IMR-90 (cell line): ENCODE measurements at regions not wholly inside any gene's neighbourhood (a gene's known extent, or its start where the extent isn't known, plus 50 kb on each side); places are given as distances from the start of the nearest gene placed in this dataset.

ENCODE experiments used
- ATAC-seq: fragments of 200-7000 bp; cut with Tn5 transposase; 2 replicates; pipeline ENCODE4 v1.9.1; 2020; ENCODE audit warnings: low read depth, mild to moderate bottlenecking, moderate library complexity
- BruUV-seq: library from RNA; stranded (reverse); fragments of 400-500 nt; replicated peaks from 2 replicates; lab custom pipeline; 2021; lab: Mats Ljungman, UMichigan
- CTCF ChIA-PET: fragments of 300-600 bp; formaldehyde crosslinking; extraction: SDS; loops from one replicate; lab custom pipeline; 2021; ENCODE audit warnings: antibody characterized with exemption; lab: Yijun Ruan, JAX
- POLR2A ChIA-PET: fragments of 300-600 bp; sonication (Branson Sonifier 250); formaldehyde crosslinking; loops from one replicate; lab custom pipeline; 2022; ENCODE audit warnings: antibody characterized with exemption; ENCODE audit not compliant: unreplicated experiment; lab: Charles Lee
- DNase-seq: peaks from one replicate; pipeline ENCODE4 v3.0.0; 2013
- H2AFZ ChIP-seq: replicated peaks from 2 replicates; pipeline ENCODE3; 2013; ENCODE audit warnings: low read length, mild to moderate bottlenecking; ENCODE audit not compliant: poor library complexity
- H2AK5ac ChIP-seq: 2 replicates; pipeline ENCODE4 v1.6.1; 2013; ENCODE audit warnings: low read depth, low read length, inconsistent platforms
- H2AK9ac ChIP-seq: replicated peaks from 2 replicates; pipeline ENCODE3; 2013; ENCODE audit warnings: mild to moderate bottlenecking, low read depth, low read length, moderate library complexity; ENCODE audit not compliant: poor library complexity
- H2BK120ac ChIP-seq: 2 replicates; pipeline ENCODE4 v1.6.1; 2013; ENCODE audit warnings: low read depth, low read length, inconsistent platforms
- H2BK15ac ChIP-seq: 3 replicates; pipeline ENCODE4 v1.6.1; 2013; ENCODE audit warnings: low read depth, low read length, inconsistent platforms
- H2BK20ac ChIP-seq: 2 replicates; pipeline ENCODE4 v1.6.1; 2013; ENCODE audit warnings: low read depth, mild to moderate bottlenecking, inconsistent platforms, low read length, moderate library complexity
- H2BK5ac ChIP-seq: 2 replicates; pipeline ENCODE4 v1.6.1; 2013; ENCODE audit warnings: mild to moderate bottlenecking, low read depth, low read length, inconsistent platforms; ENCODE audit not compliant: poor library complexity, severe bottlenecking
- H3K14ac ChIP-seq: replicated peaks from 2 replicates; pipeline ENCODE4 v1.6.1; 2013; ENCODE audit warnings: low read depth, low read length, inconsistent platforms
- H3K18ac ChIP-seq: 2 replicates; pipeline ENCODE4 v1.6.1; 2013; ENCODE audit warnings: low read depth, low read length, control low read depth
- H3K23ac ChIP-seq: 2 replicates; pipeline ENCODE4 v1.6.1; 2013; ENCODE audit warnings: low read depth, low read length, inconsistent platforms
- H3K27ac ChIP-seq: 2 replicates; pipeline ENCODE4 v1.5.1; 2013; ENCODE audit warnings: mild to moderate bottlenecking, control low read depth, low read length; ENCODE audit not compliant: insufficient read depth
- H3K27me3 ChIP-seq: 2 replicates; pipeline ENCODE4 v1.6.1; 2013; ENCODE audit warnings: low read length; ENCODE audit not compliant: control insufficient read depth, insufficient read depth
- H3K36me3 ChIP-seq: 2 replicates; pipeline ENCODE4 v1.6.1; 2013; ENCODE audit warnings: low read length, mixed read lengths; ENCODE audit not compliant: control insufficient read depth, insufficient read depth
- H3K4ac ChIP-seq: 2 replicates; pipeline ENCODE4 v1.6.1; 2013; ENCODE audit warnings: low read depth, low read length, inconsistent platforms
- H3K4me1 ChIP-seq: 2 replicates; pipeline ENCODE4 v1.6.1; 2013; ENCODE audit warnings: low read length, mixed read lengths; ENCODE audit not compliant: control insufficient read depth, insufficient read depth
- H3K4me2 ChIP-seq: 2 replicates; pipeline ENCODE4 v1.6.1; 2013; ENCODE audit warnings: low read depth, mild to moderate bottlenecking, control low read depth, low read length, moderate library complexity
- H3K4me3 ChIP-seq: 2 replicates; pipeline ENCODE4 v1.5.1; 2013; ENCODE audit warnings: low read depth, mild to moderate bottlenecking, control low read depth, low read length, moderate library complexity; ENCODE audit not compliant: insufficient read depth
- H3K56ac ChIP-seq: 2 replicates; pipeline ENCODE4 v1.6.1; 2013; ENCODE audit warnings: low read length, inconsistent platforms; ENCODE audit not compliant: insufficient read depth; ENCODE audit errors: extremely low read depth
- H3K79me1 ChIP-seq, 2 experiments: 2 replicates each; pipeline ENCODE4 v1.6.1; 2013; ENCODE audit warnings: low read length in 2 of 2, inconsistent platforms in 1 of 2, low read depth in 1 of 2
- H3K9ac ChIP-seq: 2 replicates; pipeline ENCODE4 v1.6.1; 2013; ENCODE audit warnings: low read depth, low read length, control low read depth
- H3K9me1 ChIP-seq: 2 replicates; pipeline ENCODE4 v1.6.1; 2013; ENCODE audit warnings: low read length, inconsistent platforms; ENCODE audit not compliant: insufficient read depth
- H3K9me3 ChIP-seq: 2 replicates; pipeline ENCODE4 v1.6.1; 2013; ENCODE audit warnings: low read length; ENCODE audit not compliant: control insufficient read depth, insufficient read depth
- H4K20me1 ChIP-seq: 2 replicates; pipeline ENCODE4 v1.6.1; 2013; ENCODE audit warnings: low read length, inconsistent platforms; ENCODE audit not compliant: insufficient read depth
- H4K5ac ChIP-seq: 2 replicates; pipeline ENCODE4 v1.6.1; 2013; ENCODE audit warnings: mild to moderate bottlenecking, low read depth, low read length, control low read depth
- H4K8ac ChIP-seq, 2 experiments: 2 replicates each; pipeline ENCODE4 v1.6.1; 2013; ENCODE audit warnings: low read depth in 2 of 2, low read length in 2 of 2, control low read depth in 1 of 2, inconsistent platforms in 1 of 2
- H4K91ac ChIP-seq: 2 replicates; pipeline ENCODE4 v1.6.1; 2013; ENCODE audit warnings: low read depth, low read length, inconsistent platforms; ENCODE audit not compliant: insufficient read depth
- FOS ChIP-seq: fragments of 150-350 bp; IDR thresholded peaks from 2 replicates; pipeline ENCODE4 v1.6.1; 2016; ENCODE audit warnings: low read depth, low read length
- WGBS, 2 experiments: methylation state at CpG; one replicate each; pipeline versions ENCODE4 v1.1.5 to v1.1.7; 2013; ENCODE audit warnings: missing lambda C conversion rate in 2 of 2; ENCODE audit not compliant: insufficient read length in 1 of 2; ENCODE audit errors: extremely low coverage in 2 of 2; 5-methylcytosine and 5-hydroxymethylcytosine counted together
- dilution Hi-C: fragments of 300-500 bp; cut with HindIII; formaldehyde crosslinking; loops from one replicate; pipeline ENCODE4 v1.14.3; 2018; ENCODE audit warnings: low sequenced_read_pairs; ENCODE audit not compliant: unreplicated experiment
- in situ Hi-C: fragments of 300-500 bp; cut with MboI; formaldehyde crosslinking; loops from 3 replicates; pipeline ENCODE4 v1.14.3; 2019; ENCODE audit warnings: low sequenced_read_pairs, inconsistent platforms, mixed read lengths
- intact Hi-C: fragments of 100-400 bp; cut with micrococcal nuclease; formaldehyde crosslinking; loops from 2 replicates; pipeline ENCODE4 v1.10.0; 2022
- TF ChIP-seq, protein P1 (sequence below): conservative IDR thresholded peaks from 2 replicates; pipeline ENCODE4 v1.5.1; 2012; ENCODE audit warnings: mild to moderate bottlenecking, low read depth, low read length, improper control_type of control experiment
- TF ChIP-seq, protein P2 (sequence below): fragments of 150-350 bp; IDR thresholded peaks from 2 replicates; pipeline ENCODE4 v1.6.1; 2017; ENCODE audit warnings: mild to moderate bottlenecking, antibody characterized with exemption, low read length, low read depth

DNA sequence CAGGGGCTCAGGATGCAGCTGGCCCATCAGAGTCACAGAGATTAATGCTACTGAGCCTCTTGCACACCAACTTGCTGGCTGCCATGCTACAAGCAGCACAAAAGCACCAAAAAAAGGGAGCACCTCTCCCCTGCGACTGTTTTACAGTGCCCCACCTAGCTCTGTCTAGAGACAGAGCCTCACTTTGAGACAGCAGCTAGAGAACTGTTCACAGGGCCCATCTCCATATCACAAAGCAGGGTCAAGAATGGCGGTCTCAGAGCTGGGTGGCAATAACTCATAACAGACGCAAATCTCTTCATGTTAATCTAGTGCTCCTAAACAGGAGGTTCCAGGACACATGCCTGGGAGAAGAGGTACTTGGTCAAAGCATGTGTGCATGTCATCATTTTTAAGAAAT lies 953.0 kb downstream of the DCDC2C start:
- Histone ChIP-seq H3K27ac (no peak overlapping the region), H2AK9ac (no peak overlapping the region), H3K23ac (no peak overlapping the region), H4K91ac (no peak overlapping the region), H3K4ac (no peak overlapping the region), H3K4me2 (no peak overlapping the region), H3K56ac (no peak overlapping the region), H2BK120ac (no peak overlapping the region), H3K9ac (no peak overlapping the region), H3K36me3 (no peaks in the 10 kb centered on the region), H3K9me3 (peaks cover 21% of the 10 kb centered on the region), H4K5ac (no peak overlapping the region), H3K14ac (no peak overlapping the region), H4K8ac (no peak overlapping the region), H2BK15ac (no peak overlapping the region), H3K9me1 (no peaks in the 10 kb centered on the region), H3K79me1 (no peaks in the 10 kb centered on the region), H2BK20ac (no peak overlapping the region), H3K4me1 (no peaks in the 10 kb centered on the region), H3K4me3 (no peak overlapping the region), H2BK5ac (no peak overlapping the region), H2AFZ (no peak overlapping the region), H3K27me3 (no peaks in the 10 kb centered on the region), H4K20me1 (no peaks in the 10 kb centered on the region), H2AK5ac (no peak overlapping the region), H3K18ac (no peak overlapping the region)
- DNase-seq (no peak), ATAC-seq (no peak)
- in situ Hi-C loops = no loop called here
- CTCF ChIA-PET = no interaction called here
- BruUV-seq = no TSS peak
- POLR2A ChIA-PET = no interaction called here
- TF ChIP-seq, protein P1, sequence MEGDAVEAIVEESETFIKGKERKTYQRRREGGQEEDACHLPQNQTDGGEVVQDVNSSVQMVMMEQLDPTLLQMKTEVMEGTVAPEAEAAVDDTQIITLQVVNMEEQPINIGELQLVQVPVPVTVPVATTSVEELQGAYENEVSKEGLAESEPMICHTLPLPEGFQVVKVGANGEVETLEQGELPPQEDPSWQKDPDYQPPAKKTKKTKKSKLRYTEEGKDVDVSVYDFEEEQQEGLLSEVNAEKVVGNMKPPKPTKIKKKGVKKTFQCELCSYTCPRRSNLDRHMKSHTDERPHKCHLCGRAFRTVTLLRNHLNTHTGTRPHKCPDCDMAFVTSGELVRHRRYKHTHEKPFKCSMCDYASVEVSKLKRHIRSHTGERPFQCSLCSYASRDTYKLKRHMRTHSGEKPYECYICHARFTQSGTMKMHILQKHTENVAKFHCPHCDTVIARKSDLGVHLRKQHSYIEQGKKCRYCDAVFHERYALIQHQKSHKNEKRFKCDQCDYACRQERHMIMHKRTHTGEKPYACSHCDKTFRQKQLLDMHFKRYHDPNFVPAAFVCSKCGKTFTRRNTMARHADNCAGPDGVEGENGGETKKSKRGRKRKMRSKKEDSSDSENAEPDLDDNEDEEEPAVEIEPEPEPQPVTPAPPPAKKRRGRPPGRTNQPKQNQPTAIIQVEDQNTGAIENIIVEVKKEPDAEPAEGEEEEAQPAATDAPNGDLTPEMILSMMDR = no peak
- TF ChIP-seq FOS = no peak
- TF ChIP-seq, protein P2, sequence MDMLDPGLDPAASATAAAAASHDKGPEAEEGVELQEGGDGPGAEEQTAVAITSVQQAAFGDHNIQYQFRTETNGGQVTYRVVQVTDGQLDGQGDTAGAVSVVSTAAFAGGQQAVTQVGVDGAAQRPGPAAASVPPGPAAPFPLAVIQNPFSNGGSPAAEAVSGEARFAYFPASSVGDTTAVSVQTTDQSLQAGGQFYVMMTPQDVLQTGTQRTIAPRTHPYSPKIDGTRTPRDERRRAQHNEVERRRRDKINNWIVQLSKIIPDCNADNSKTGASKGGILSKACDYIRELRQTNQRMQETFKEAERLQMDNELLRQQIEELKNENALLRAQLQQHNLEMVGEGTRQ = no peak
- intact Hi-C loops = no loop called here
- dilution Hi-C loops = no loop called here
- 33% methylated on average over 1 of the region's 3 CpGs; no CpG with 5 or more reads in 1 of the 2 experiments for WGBS, 2 experiments
